GM19035 (cell line): ENCODE measurements at regions not wholly inside any gene's neighbourhood (a gene's known extent, or its start where the extent isn't known, plus 50 kb on each side); places are given as distances from the start of the nearest gene placed in this dataset.
"Not testable (repeated sequence)": the region's sequence is repeated elsewhere in the genome, so short reads cannot be mapped to it uniquely, and the experiment has no call there.

ENCODE experiments used
- ATAC-seq: cut with Tn5 transposase; IDR thresholded peaks from one replicate; pipeline ENCODE4 v1.9.1; 2021; ENCODE audit not compliant: unreplicated experiment

- not testable (repeated sequence) for ATAC-seq
Observed at GRCh38 chrX:150231368-150231767, 131.7 kb upstream of the MAMLD1 start.

GRCh38 chrX:150232222-150232621, 130.9 kb upstream of the MAMLD1 start:
- not testable (repeated sequence) for ATAC-seq

- ATAC-seq = no peak
Observed at GRCh38 chrX:150234126-150234525, 129.0 kb upstream of the MAMLD1 start.

GRCh38 chrX:150236327-150236726, 126.8 kb upstream of the MAMLD1 start:
- no peak for ATAC-seq

- ATAC-seq = no peak
Observed at GRCh38 chrX:150238632-150239382, 124.3 kb upstream of the MAMLD1 start.

- no peak for ATAC-seq
Observed at GRCh38 chrX:150239946-150240642, 123.0 kb upstream of the MAMLD1 start.

GRCh38 chrX:150240643-150240970, 122.5 kb upstream of the MAMLD1 start:
- no peak for ATAC-seq

- no peak for ATAC-seq
Observed at GRCh38 chrX:150253959-150254620, 109.0 kb upstream of the MAMLD1 start.

GRCh38 chrX:150254909-150255308, 108.2 kb upstream of the MAMLD1 start:
- no peak for ATAC-seq

GRCh38 chrX:150255441-150256296, 107.4 kb upstream of the MAMLD1 start:
- ATAC-seq = no peak

- ATAC-seq = no peak
Observed at GRCh38 chrX:150256297-150256650, 106.8 kb upstream of the MAMLD1 start.

- no peak for ATAC-seq
Observed at GRCh38 chrX:150257353-150258175, 105.6 kb upstream of the MAMLD1 start.

GRCh38 chrX:150258176-150258425, 105.0 kb upstream of the MAMLD1 start:
- ATAC-seq = no peak

GRCh38 chrX:150258463-150259430, 104.4 kb upstream of the MAMLD1 start:
- no peak for ATAC-seq

GRCh38 chrX:150262456-150262855, 100.7 kb upstream of the MAMLD1 start:
- ATAC-seq = no peak

- no peak for ATAC-seq
Observed at GRCh38 chrX:150268839-150269355, 94.2 kb upstream of the MAMLD1 start.

GRCh38 chrX:150269605-150270254, 93.4 kb upstream of the MAMLD1 start:
- ATAC-seq = no peak

GRCh38 chrX:150270622-150271021, 92.5 kb upstream of the MAMLD1 start:
- no peak for ATAC-seq
